ENCODE measurements at regions not wholly inside any gene's neighbourhood (a gene's known extent, or its start where the extent isn't known, plus 50 kb on each side); places are given as distances from the start of the nearest gene placed in this dataset.

GRCh38 chr14:86946446-86946845 is 1046.5 kb downstream of the GALC start:
- TF ChIP-seq, protein P1, sequence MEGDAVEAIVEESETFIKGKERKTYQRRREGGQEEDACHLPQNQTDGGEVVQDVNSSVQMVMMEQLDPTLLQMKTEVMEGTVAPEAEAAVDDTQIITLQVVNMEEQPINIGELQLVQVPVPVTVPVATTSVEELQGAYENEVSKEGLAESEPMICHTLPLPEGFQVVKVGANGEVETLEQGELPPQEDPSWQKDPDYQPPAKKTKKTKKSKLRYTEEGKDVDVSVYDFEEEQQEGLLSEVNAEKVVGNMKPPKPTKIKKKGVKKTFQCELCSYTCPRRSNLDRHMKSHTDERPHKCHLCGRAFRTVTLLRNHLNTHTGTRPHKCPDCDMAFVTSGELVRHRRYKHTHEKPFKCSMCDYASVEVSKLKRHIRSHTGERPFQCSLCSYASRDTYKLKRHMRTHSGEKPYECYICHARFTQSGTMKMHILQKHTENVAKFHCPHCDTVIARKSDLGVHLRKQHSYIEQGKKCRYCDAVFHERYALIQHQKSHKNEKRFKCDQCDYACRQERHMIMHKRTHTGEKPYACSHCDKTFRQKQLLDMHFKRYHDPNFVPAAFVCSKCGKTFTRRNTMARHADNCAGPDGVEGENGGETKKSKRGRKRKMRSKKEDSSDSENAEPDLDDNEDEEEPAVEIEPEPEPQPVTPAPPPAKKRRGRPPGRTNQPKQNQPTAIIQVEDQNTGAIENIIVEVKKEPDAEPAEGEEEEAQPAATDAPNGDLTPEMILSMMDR (IDR thresholded peaks at IDR 0.05): no peak
- TF ChIP-seq POLR2A (IDR thresholded peaks at IDR 0.05): no peak

All from breast epithelium (tissue), 3 donors.